ENCODE measurements at regions not wholly inside any gene's neighbourhood (a gene's known extent, or its start where the extent isn't known, plus 50 kb on each side); places are given as distances from the start of the nearest gene placed in this dataset.

DNA sequence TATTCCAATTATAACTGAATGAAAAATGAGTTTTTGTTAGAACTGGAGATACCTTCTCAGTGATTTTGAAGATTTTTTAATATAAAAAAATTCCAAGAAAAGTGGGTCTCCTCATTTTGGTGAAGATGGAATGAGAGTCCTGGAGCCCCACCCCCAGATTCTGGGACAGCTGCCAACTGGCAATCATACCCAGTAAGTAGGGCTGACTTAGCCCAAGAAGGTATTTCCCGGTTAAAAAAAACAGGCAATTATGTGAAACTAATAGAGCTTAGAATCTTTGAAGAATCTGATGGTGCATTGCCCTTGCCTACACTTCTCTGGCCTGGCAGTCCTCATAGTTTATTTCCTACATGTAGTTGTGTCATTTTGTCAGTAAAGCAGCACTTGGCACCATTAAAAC, 52.8 kb upstream of the VWDE start:
- Histone ChIP-seq H3K4me3 (ENCODE audit: low read length) (no peak overlapping the region), H3K9me3 (replicated peaks; ENCODE audit: low read length) (no peaks in the 10 kb centered on the region), H3K9ac (ENCODE audit: low read depth, low read length) (no peak overlapping the region), H3K36me3 (ENCODE audit: insufficient read depth, low read length) (no peaks in the 10 kb centered on the region), H3K27me3 (ENCODE audit: control insufficient read depth, insufficient read depth, low read length) (no peaks in the 10 kb centered on the region), H3K4me1 (ENCODE audit: control insufficient read depth, insufficient read depth, low read length) (peaks cover 3% of the 10 kb centered on the region), H3K4me2 (ENCODE audit: low read length) (no peak overlapping the region)

DNA sequence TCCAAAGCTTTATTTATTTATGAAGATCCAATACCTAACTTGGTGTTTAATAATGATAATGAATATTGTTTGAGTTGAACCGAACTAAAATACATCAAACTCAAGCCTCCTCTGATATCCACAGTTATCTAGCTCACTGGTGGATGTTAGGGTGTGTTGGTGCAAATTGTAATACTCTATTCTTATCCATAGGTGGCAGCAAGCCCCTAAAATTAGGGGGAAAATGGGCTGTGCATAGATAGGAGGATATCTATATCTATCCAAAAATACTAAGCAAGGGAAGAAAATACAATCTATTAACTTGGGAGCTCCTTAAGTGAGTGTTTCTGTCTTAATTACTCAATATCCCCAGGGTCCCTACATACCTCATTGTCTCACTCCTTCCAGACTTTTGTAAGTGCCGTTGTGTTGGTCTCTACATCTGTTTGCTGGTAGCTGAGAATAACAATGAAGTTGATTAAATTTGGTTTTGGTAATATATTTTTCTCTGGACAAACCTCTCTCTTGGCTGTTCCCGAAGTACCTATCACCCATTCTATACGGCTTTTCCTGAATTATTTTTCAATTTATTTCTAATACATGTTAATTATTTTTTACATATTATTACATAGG, 55.0 kb upstream of the VWDE start:
- Histone ChIP-seq H3K4me3 (ENCODE audit: low read length) (no peak overlapping the region), H3K9me3 (replicated peaks; ENCODE audit: low read length) (no peaks in the 10 kb centered on the region), H3K4me1 (ENCODE audit: control insufficient read depth, insufficient read depth, low read length) (peaks cover 3% of the 10 kb centered on the region), H3K27me3 (ENCODE audit: control insufficient read depth, insufficient read depth, low read length) (no peaks in the 10 kb centered on the region), H3K36me3 (ENCODE audit: insufficient read depth, low read length) (no peaks in the 10 kb centered on the region), H3K9ac (ENCODE audit: low read depth, low read length) (no peak overlapping the region), H3K4me2 (ENCODE audit: low read length) (no peak overlapping the region)

DNA sequence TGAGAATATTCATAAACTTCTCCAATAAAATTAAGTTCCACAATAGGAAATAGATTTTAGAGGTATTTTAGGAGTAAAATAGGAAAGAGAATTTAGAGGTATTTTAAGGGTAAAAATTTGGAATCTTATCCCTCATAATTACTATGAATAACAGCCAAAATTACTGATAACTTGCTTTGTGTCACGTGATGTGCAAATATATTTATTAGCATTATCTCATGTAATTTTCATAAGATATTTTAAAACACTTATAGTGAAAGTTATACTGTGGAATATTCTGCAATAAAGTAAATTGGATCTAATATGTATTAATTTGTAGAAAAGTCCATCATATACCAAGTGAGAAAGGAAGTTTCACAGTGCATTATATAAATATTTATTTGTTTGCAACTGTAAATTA, 64.2 kb upstream of the VWDE start:
- H3K9me3 ChIP-seq (replicated peaks; ENCODE audit: low read length) = no peaks in the 10 kb centered on the region
- peaks cover 4% of the 10 kb centered on the region for H3K27me3 ChIP-seq (ENCODE audit: control insufficient read depth, insufficient read depth, low read length)
- no peaks in the 10 kb centered on the region for H3K4me1 ChIP-seq (ENCODE audit: control insufficient read depth, insufficient read depth, low read length)
- no peak overlapping the region for H3K9ac ChIP-seq (ENCODE audit: low read depth, low read length)
- H3K4me2 ChIP-seq (ENCODE audit: low read length) = no peak overlapping the region
- no peak overlapping the region for H3K4me3 ChIP-seq (ENCODE audit: low read length)
- no peaks in the 10 kb centered on the region for H3K36me3 ChIP-seq (ENCODE audit: insufficient read depth, low read length)

DNA sequence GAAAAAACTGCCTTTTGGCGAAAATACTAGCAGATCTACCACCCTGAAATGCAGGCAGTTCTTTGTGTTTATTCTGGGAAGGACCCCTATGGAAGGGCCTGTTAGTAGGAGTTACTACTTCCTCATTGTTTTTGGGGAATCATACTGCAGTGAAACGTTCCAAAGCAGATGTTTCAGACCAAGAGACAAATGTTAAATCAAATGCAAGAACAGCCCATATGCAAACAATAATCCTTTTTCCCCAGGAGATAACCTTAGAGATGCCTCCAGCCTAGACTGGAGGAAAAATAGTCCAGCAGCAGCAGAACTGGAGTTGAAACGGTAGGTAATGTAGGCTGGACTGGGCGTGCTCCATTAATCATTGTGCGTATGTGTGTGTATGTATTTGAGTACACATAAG, 65.9 kb upstream of the VWDE start:
- Histone ChIP-seq H3K9me3 (replicated peaks; ENCODE audit: low read length) (no peaks in the 10 kb centered on the region), H3K4me2 (ENCODE audit: low read length) (no peak overlapping the region), H3K4me3 (ENCODE audit: low read length) (no peak overlapping the region), H3K27me3 (ENCODE audit: control insufficient read depth, insufficient read depth, low read length) (peaks cover 4% of the 10 kb centered on the region), H3K4me1 (ENCODE audit: control insufficient read depth, insufficient read depth, low read length) (no peaks in the 10 kb centered on the region), H3K36me3 (ENCODE audit: insufficient read depth, low read length) (no peaks in the 10 kb centered on the region), H3K9ac (ENCODE audit: low read depth, low read length) (no peak overlapping the region)

DNA sequence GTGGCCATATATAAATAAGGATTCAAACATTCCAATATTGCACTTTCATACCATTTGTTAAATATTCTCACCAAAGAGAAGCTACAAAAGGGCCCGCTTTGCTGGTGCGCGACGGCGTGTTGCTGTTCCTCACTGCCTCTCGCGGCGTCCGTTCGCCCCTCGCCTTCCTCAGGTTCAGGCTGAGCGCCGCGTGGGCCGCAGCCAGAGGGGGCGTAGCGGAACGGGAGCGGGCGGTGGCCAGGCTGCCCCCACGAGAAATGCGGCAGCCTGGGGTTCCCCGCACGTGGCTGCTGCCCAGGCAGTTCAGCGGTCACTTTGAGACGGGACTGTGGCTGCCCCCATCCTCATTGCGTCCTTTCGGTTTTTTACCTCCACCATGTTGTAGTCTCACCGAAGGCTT, 67.3 kb upstream of the VWDE start:
- Histone ChIP-seq H3K4me3 (ENCODE audit: low read length) (no peak overlapping the region), H3K36me3 (ENCODE audit: insufficient read depth, low read length) (no peaks in the 10 kb centered on the region), H3K9ac (ENCODE audit: low read depth, low read length) (no peak overlapping the region), H3K27me3 (ENCODE audit: control insufficient read depth, insufficient read depth, low read length) (no peaks in the 10 kb centered on the region), H3K9me3 (replicated peaks; ENCODE audit: low read length) (no peaks in the 10 kb centered on the region), H3K4me1 (ENCODE audit: control insufficient read depth, insufficient read depth, low read length) (peaks cover 4% of the 10 kb centered on the region), H3K4me2 (ENCODE audit: low read length) (no peak overlapping the region)

DNA sequence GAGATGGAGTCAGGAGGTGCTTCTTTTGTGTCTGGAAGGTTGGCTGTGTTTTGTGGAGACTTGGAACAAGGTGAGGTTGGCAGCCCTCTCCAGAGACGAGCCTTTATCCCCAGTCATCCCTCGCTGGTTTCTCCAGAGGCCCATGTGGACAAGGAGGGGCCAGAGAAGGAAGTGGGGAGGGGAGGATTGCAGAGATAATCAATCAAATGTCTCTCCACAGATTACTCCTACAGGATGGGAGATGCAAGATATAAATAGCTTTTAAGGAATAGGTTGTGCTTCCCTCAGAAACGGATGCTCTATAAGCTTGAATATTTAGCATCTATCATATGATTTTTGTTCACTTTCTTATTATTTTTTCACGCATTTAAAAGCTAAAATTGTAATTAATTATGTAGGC, 70.4 kb upstream of the VWDE start:
- no peaks in the 10 kb centered on the region for H3K27me3 ChIP-seq (ENCODE audit: control insufficient read depth, insufficient read depth, low read length)
- H3K36me3 ChIP-seq (ENCODE audit: insufficient read depth, low read length) = no peaks in the 10 kb centered on the region
- peaks cover 4% of the 10 kb centered on the region for H3K4me1 ChIP-seq (ENCODE audit: control insufficient read depth, insufficient read depth, low read length)
- no peak overlapping the region for H3K9ac ChIP-seq (ENCODE audit: low read depth, low read length)
- H3K9me3 ChIP-seq (replicated peaks; ENCODE audit: low read length) = no peaks in the 10 kb centered on the region
- no peak overlapping the region for H3K4me3 ChIP-seq (ENCODE audit: low read length)
- H3K4me2 ChIP-seq (ENCODE audit: low read length) = no peak overlapping the region

DNA sequence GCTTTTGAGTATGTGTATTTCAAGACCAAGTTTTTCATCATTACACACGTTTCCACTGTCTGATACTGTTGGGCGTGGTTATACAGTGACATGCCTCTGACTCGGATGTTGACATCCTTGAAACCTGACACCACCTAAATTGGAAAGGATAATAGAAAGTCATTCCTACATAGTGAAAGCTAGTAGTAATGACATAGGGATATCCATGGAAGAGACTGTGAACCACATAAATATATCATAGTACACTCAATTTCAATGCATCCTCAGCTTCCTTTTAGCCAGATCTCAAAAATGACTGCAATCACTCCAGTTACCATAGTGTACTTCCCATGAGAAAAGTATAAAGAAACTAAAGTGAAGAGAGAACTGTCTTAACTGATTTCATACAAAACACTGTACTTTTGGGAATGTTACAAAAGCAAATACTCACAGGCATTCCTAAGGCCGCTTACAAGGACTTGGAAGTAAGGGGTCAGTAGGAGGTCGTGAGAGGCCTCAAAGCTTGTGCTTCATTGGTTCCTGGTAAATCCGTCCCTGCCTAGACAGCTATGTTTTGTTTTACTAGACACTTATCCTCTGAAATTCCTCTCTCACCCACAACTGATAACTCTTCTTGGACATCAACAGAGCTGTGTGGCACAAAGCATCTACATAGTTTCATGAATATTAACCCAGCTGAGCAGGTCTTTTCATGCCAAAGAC, 71.8 kb upstream of the VWDE start:
- Histone ChIP-seq H3K27me3 (ENCODE audit: control insufficient read depth, insufficient read depth, low read length) (no peaks in the 10 kb centered on the region), H3K36me3 (ENCODE audit: insufficient read depth, low read length) (no peaks in the 10 kb centered on the region), H3K4me1 (ENCODE audit: control insufficient read depth, insufficient read depth, low read length) (peaks cover 4% of the 10 kb centered on the region), H3K9me3 (replicated peaks; ENCODE audit: low read length) (no peaks in the 10 kb centered on the region), H3K4me2 (ENCODE audit: low read length) (no peak overlapping the region), H3K4me3 (ENCODE audit: low read length) (no peak overlapping the region), H3K9ac (ENCODE audit: low read depth, low read length) (no peak overlapping the region)

DNA sequence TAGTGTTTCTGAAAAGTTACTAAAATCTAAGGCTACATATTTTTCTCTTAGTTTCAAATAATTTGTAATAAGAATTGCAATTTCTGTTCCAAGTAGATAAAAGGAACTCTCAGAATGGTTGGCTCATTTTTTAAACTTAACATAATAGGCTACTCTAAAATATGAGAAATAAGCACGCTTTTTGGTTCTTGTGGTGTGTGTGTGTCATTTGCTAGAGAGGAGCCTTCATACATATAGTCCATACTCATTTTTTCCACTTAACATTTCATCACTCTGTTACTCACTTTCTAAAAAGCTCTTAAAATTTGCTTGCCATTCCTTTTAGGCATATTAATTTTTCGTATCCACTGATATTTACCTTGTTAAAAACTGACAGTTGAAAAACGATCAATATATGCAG, 74.0 kb upstream of the VWDE start:
- no peaks in the 10 kb centered on the region for H3K9me3 ChIP-seq (replicated peaks; ENCODE audit: low read length)
- no peaks in the 10 kb centered on the region for H3K27me3 ChIP-seq (ENCODE audit: control insufficient read depth, insufficient read depth, low read length)
- H3K4me3 ChIP-seq (ENCODE audit: low read length) = no peak overlapping the region
- peaks cover 4% of the 10 kb centered on the region for H3K4me1 ChIP-seq (ENCODE audit: control insufficient read depth, insufficient read depth, low read length)
- H3K9ac ChIP-seq (ENCODE audit: low read depth, low read length) = no peak overlapping the region
- H3K36me3 ChIP-seq (ENCODE audit: insufficient read depth, low read length) = no peaks in the 10 kb centered on the region
- no peak overlapping the region for H3K4me2 ChIP-seq (ENCODE audit: low read length)

DNA sequence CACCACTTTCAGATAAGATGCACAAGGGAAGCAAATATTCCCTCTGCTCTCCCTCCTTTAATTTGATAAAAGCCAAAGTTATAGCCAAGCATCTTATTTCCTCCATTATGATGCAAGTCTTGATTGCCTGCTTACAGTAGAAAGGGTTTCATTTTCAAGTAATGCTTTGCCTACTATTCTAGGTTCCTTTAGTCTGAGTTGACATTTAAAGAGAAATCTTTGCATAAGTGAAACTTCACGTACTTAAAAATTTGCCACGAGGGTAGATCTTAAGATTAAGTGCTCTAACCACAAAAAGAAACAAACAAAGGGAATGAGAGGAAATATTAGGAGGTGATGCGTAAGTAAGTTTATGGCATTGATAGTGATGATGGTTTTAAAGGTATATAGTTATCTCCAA, 78.1 kb upstream of the VWDE start:
- H3K9ac ChIP-seq (ENCODE audit: low read depth, low read length) = no peak overlapping the region
- no peak overlapping the region for H3K4me3 ChIP-seq (ENCODE audit: low read length)
- H3K36me3 ChIP-seq (ENCODE audit: insufficient read depth, low read length) = no peaks in the 10 kb centered on the region
- no peaks in the 10 kb centered on the region for H3K9me3 ChIP-seq (replicated peaks; ENCODE audit: low read length)
- H3K4me1 ChIP-seq (ENCODE audit: control insufficient read depth, insufficient read depth, low read length) = no peaks in the 10 kb centered on the region
- no peak overlapping the region for H3K4me2 ChIP-seq (ENCODE audit: low read length)
- no peaks in the 10 kb centered on the region for H3K27me3 ChIP-seq (ENCODE audit: control insufficient read depth, insufficient read depth, low read length)

DNA sequence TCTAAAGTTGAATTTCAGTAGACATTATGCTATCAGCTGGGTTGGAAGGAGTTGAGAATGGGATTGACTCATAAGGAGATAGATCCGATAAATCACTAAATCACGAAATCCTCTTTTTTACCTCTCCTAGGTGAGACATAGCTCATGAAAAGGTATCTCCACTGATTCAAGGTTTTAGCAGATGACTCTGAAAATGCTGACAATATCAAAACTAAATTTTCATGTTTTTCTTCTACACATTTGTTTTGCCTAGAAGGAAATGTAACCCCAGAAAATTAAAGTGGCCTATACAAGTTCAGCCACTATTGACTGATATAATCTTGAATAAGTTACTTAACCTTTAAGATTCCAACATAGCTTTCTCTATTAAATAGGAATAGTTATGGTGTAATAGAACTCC, 82.2 kb upstream of the VWDE start:
- no peak overlapping the region for H3K4me2 ChIP-seq (ENCODE audit: low read length)
- H3K27me3 ChIP-seq (ENCODE audit: control insufficient read depth, insufficient read depth, low read length) = no peaks in the 10 kb centered on the region
- no peaks in the 10 kb centered on the region for H3K9me3 ChIP-seq (replicated peaks; ENCODE audit: low read length)
- H3K4me1 ChIP-seq (ENCODE audit: control insufficient read depth, insufficient read depth, low read length) = no peaks in the 10 kb centered on the region
- no peaks in the 10 kb centered on the region for H3K36me3 ChIP-seq (ENCODE audit: insufficient read depth, low read length)
- no peak overlapping the region for H3K9ac ChIP-seq (ENCODE audit: low read depth, low read length)
- H3K4me3 ChIP-seq (ENCODE audit: low read length) = no peak overlapping the region

DNA sequence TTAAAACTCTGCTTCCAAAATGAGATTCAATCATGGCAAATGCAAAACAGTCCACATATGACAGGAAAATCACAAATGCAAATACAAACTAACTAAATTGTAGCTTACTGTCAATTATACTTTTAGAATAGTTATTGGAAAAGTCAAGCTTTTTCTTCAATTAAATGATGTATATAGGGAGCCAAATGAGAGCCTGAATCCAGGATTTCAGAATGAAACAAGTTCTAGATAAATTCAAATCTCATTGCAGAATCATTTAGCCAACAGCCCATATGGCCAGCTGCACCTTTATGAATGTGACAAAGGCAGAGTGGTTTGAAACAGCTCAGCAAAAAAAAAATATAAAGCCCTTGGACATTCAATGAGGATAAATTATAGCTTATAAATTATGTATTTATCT, 82.2 kb upstream of the SCIN start:
- Histone ChIP-seq H3K4me1 (ENCODE audit: control insufficient read depth, insufficient read depth, low read length) (no peaks in the 10 kb centered on the region), H3K4me3 (ENCODE audit: low read length) (no peak overlapping the region), H3K9me3 (replicated peaks; ENCODE audit: low read length) (no peaks in the 10 kb centered on the region), H3K9ac (ENCODE audit: low read depth, low read length) (no peak overlapping the region), H3K36me3 (ENCODE audit: insufficient read depth, low read length) (no peaks in the 10 kb centered on the region), H3K27me3 (ENCODE audit: control insufficient read depth, insufficient read depth, low read length) (no peaks in the 10 kb centered on the region), H3K4me2 (ENCODE audit: low read length) (no peak overlapping the region)

DNA sequence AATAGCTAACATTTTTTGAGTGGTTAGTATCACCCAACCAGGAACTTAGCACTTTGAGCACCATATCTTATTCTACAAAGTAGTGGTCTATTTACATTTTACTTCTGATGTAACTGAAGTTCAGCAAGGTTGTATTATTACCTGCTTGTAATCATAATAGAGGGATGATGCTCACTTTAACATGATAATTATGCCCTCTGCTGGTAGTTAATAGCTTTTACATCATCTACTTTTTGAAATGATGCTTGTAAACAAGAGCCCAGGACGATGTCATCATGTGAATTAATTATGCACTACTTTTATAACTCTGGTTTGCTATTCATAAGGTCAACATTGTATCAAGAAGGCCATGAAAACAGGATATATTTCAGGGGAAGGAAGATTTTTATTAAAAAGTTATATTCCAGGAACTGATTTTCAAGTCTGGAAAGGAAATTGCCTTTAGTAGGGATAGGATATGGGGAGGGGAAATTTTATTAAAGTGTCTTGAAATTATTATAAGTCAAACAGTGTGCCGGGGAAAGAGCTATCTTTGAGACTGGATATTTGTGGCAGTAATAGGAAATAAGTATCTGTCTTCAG, 80.3 kb upstream of the SCIN start:
- H3K4me3 ChIP-seq (ENCODE audit: low read length) = no peak overlapping the region
- H3K4me1 ChIP-seq (ENCODE audit: control insufficient read depth, insufficient read depth, low read length) = no peaks in the 10 kb centered on the region
- no peaks in the 10 kb centered on the region for H3K27me3 ChIP-seq (ENCODE audit: control insufficient read depth, insufficient read depth, low read length)
- no peaks in the 10 kb centered on the region for H3K36me3 ChIP-seq (ENCODE audit: insufficient read depth, low read length)
- H3K9ac ChIP-seq (ENCODE audit: low read depth, low read length) = no peak overlapping the region
- H3K9me3 ChIP-seq (replicated peaks; ENCODE audit: low read length) = no peaks in the 10 kb centered on the region
- H3K4me2 ChIP-seq (ENCODE audit: low read length) = no peak overlapping the region

All from skeletal muscle satellite cell (primary cell).